Fibroblast of lung (primary cell): ENCODE measurements at regions not wholly inside any gene's neighbourhood (a gene's known extent, or its start where the extent isn't known, plus 50 kb on each side); places are given as distances from the start of the nearest gene placed in this dataset.

Experiments used
- DNase-seq, 2 donors: peaks; one replicate each; pipeline versions ENCODE4 v3.0.0 to v3.0.0-alpha.2; 2010; ENCODE audit warnings: low read depth in 2 of 2
- H2AFZ ChIP-seq: 2 replicates; pipeline ENCODE4 v1.5.1; 2012; ENCODE audit warnings: low read length, control low read depth, inconsistent platforms
- H3K27ac ChIP-seq: 2 replicates; pipeline ENCODE4 v1.5.1; 2011; ENCODE audit warnings: low read length, control low read depth; ENCODE audit not compliant: insufficient read depth
- H3K27me3 ChIP-seq: 2 replicates; pipeline ENCODE4 v1.5.1; 2011; ENCODE audit warnings: mild to moderate bottlenecking, low read length; ENCODE audit not compliant: control insufficient read depth, insufficient read depth
- H3K36me3 ChIP-seq: 2 replicates; pipeline ENCODE4 v1.5.1; 2011; ENCODE audit warnings: low read length; ENCODE audit not compliant: control insufficient read depth, insufficient read depth
- H3K4me1 ChIP-seq: 2 replicates; pipeline ENCODE4 v1.5.1; 2011; ENCODE audit warnings: low read length; ENCODE audit not compliant: control insufficient read depth, insufficient read depth; ENCODE audit errors: extremely low read depth
- H3K4me2 ChIP-seq: 2 replicates; pipeline ENCODE4 v1.5.1; 2011; ENCODE audit warnings: low read length, control low read depth; ENCODE audit not compliant: insufficient read depth; ENCODE audit errors: extremely low read depth
- H3K4me3 ChIP-seq, 4 experiments: fragments of 200-600 bp in 1 of 4; sonication (generic) in 1 of 4; replicated peaks in 1 of 4; 2 replicates each; pipeline ENCODE4 v1.5.1; 2011 to 2016; ENCODE audit warnings: low read length in 4 of 4, low read depth in 3 of 4, mild to moderate bottlenecking in 3 of 4, control low read depth in 2 of 4, inconsistent platforms in 1 of 4, mixed read lengths in 1 of 4; ENCODE audit not compliant: insufficient read depth in 1 of 4; ENCODE audit errors: control extremely low read depth in 1 of 4
- H3K79me2 ChIP-seq: 2 replicates; pipeline ENCODE4 v1.5.1; 2012; ENCODE audit warnings: mild to moderate bottlenecking, low read length, inconsistent platforms; ENCODE audit not compliant: control insufficient read depth, insufficient read depth
- H3K9ac ChIP-seq: 2 replicates; pipeline ENCODE4 v1.5.1; 2011; ENCODE audit warnings: mild to moderate bottlenecking, low read length, control low read depth; ENCODE audit not compliant: insufficient read depth
- H3K9me3 ChIP-seq: 2 replicates; pipeline ENCODE4 v1.5.1; 2012; ENCODE audit warnings: low read depth, low read length; ENCODE audit not compliant: control insufficient read depth, insufficient read depth
- H4K20me1 ChIP-seq: 2 replicates; pipeline ENCODE4 v1.5.1; 2011; ENCODE audit warnings: low read length; ENCODE audit not compliant: control insufficient read depth, insufficient read depth; ENCODE audit errors: extremely low read depth
- EZH2 ChIP-seq: IDR thresholded peaks from 2 replicates; pipeline ENCODE4 v1.5.1; 2012; ENCODE audit warnings: low read length, control low read depth, mild to moderate bottlenecking; ENCODE audit errors: missing control alignments
- TF ChIP-seq, protein P1 (sequence below), 2 donors: IDR thresholded peaks in 1 of 2; conservative IDR thresholded peaks in 1 of 2; 1 replicate in 1 of 2; 2 replicates in 1 of 2; pipeline ENCODE4 v1.5.1; 2011 to 2012; ENCODE audit warnings: low read length in 2 of 2, control low read depth in 1 of 2, inconsistent platforms in 1 of 2, low read depth in 1 of 2, mild to moderate bottlenecking in 1 of 2

DNA sequence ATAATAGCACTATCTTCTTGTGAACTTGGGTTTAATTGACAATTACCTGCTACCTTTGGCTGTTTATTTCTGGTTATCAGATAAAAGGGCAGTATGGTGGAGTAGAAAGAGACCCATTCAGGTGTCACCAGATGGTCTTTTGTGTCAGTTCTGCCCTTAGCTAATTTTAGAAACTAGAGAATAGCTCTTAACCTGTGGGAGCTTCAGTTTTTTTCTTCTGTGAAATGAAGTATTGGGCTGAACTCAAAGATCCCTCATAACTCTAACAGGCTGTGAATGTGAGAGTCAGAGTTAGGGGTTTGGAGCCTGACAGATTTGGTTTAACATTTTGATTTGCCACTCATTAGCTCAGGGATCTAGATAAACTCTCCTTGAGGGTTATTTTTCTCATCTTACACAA, 335.2 kb downstream of the PPP1R2C start:
- H3K79me2 ChIP-seq = no peaks in the 10 kb centered on the region
- no peak overlapping the region for H2AFZ ChIP-seq
- H4K20me1 ChIP-seq = no peaks in the 10 kb centered on the region
- H3K4me3 ChIP-seq = no peak overlapping the region
- no peak overlapping the region for H3K27ac ChIP-seq
- H3K9ac ChIP-seq = no peak overlapping the region
- no peaks in the 10 kb centered on the region for H3K9me3 ChIP-seq
- TF ChIP-seq, protein P1, sequence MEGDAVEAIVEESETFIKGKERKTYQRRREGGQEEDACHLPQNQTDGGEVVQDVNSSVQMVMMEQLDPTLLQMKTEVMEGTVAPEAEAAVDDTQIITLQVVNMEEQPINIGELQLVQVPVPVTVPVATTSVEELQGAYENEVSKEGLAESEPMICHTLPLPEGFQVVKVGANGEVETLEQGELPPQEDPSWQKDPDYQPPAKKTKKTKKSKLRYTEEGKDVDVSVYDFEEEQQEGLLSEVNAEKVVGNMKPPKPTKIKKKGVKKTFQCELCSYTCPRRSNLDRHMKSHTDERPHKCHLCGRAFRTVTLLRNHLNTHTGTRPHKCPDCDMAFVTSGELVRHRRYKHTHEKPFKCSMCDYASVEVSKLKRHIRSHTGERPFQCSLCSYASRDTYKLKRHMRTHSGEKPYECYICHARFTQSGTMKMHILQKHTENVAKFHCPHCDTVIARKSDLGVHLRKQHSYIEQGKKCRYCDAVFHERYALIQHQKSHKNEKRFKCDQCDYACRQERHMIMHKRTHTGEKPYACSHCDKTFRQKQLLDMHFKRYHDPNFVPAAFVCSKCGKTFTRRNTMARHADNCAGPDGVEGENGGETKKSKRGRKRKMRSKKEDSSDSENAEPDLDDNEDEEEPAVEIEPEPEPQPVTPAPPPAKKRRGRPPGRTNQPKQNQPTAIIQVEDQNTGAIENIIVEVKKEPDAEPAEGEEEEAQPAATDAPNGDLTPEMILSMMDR (conservative IDR thresholded peaks at IDR 0.05 in 1 of 2, IDR thresholded peaks at IDR 0.05 in 1 of 2; ENCODE audit: low read depth in 1 of 2, low read length in 2 of 2) = no peak
- no peak for TF ChIP-seq EZH2
- H3K27me3 ChIP-seq = no peaks in the 10 kb centered on the region
- DNase-seq = no peak
- no peaks in the 10 kb centered on the region for H3K4me1 ChIP-seq
- no peak overlapping the region for H3K4me2 ChIP-seq
- H3K36me3 ChIP-seq = no peaks in the 10 kb centered on the region

DNA sequence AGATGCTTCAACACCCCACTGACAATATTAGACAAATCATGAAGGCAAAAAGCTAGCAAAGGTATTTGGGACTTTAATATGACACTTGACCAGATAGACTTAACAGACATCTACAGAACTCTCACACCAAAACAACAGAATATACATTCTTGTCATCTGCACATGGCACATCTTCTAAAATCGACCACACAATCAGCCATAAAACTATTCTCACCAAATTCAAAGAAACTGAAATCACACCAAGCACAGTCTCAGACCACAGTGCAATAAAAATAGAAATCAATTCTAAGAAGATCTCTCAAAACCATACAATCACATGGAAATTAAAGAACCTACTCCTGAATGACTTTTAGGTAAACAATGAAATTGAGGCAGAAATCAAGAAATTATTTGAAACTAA, 340.8 kb downstream of the PPP1R2C start:
- no peak for DNase-seq
- no peaks in the 10 kb centered on the region for H3K9me3 ChIP-seq
- H3K4me1 ChIP-seq = no peaks in the 10 kb centered on the region
- TF ChIP-seq, protein P1 (conservative IDR thresholded peaks at IDR 0.05 in 1 of 2, IDR thresholded peaks at IDR 0.05 in 1 of 2; ENCODE audit: low read depth in 1 of 2, low read length in 2 of 2) = no peak
- no peak for TF ChIP-seq EZH2
- no peak overlapping the region for H3K9ac ChIP-seq
- H3K4me2 ChIP-seq = no peak overlapping the region
- H3K27me3 ChIP-seq = no peaks in the 10 kb centered on the region
- no peak overlapping the region for H3K4me3 ChIP-seq
- no peaks in the 10 kb centered on the region for H4K20me1 ChIP-seq
- no peaks in the 10 kb centered on the region for H3K36me3 ChIP-seq
- H2AFZ ChIP-seq = no peak overlapping the region
- no peaks in the 10 kb centered on the region for H3K79me2 ChIP-seq
- H3K27ac ChIP-seq = no peak overlapping the region

DNA sequence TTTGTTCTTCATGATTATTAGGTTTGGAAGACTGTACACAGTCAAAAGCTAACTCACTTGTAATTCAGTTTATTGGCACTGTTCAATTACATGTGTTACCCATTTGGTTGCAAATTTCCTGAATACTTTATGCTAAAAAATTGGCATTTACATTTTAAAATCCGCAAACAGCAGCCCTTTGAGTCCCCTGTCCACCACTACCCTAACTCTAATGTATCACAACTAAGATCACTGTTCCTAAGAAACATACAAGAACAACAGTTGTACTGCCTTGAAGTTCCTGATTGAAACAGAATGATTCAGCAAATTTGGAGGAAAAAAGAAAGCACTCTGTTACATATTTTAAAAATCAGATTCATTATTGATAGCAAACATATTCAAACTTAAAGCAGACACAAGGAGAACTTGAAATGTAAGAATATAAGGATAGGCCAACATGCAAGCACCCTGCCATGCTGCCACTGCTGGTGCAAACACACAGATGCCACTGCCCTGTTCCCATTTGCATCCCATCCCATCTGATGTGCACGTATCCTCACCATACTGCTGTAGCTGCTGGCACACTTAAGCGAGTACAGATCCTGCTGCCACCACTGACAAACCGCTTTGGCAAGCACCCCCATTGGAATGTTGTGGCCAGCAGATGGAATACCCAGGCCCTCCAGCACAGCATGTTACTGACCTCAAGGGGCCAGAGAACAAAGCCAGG, 343.4 kb downstream of the PPP1R2C start:
- H3K4me2 ChIP-seq = no peak overlapping the region
- no peak overlapping the region for H3K27ac ChIP-seq
- H4K20me1 ChIP-seq = no peaks in the 10 kb centered on the region
- H3K4me1 ChIP-seq = no peaks in the 10 kb centered on the region
- H2AFZ ChIP-seq = no peak overlapping the region
- no peak for DNase-seq
- TF ChIP-seq, protein P1 (conservative IDR thresholded peaks at IDR 0.05 in 1 of 2, IDR thresholded peaks at IDR 0.05 in 1 of 2; ENCODE audit: low read depth in 1 of 2, low read length in 2 of 2) = no peak
- no peak for TF ChIP-seq EZH2
- H3K4me3 ChIP-seq = no peak overlapping the region
- no peaks in the 10 kb centered on the region for H3K27me3 ChIP-seq
- no peaks in the 10 kb centered on the region for H3K9me3 ChIP-seq
- H3K79me2 ChIP-seq = no peaks in the 10 kb centered on the region
- H3K36me3 ChIP-seq = no peaks in the 10 kb centered on the region
- H3K9ac ChIP-seq = no peak overlapping the region
